PC-3 (cell line): ENCODE measurements at regions not wholly inside any gene's neighbourhood (a gene's known extent, or its start where the extent isn't known, plus 50 kb on each side); places are given as distances from the start of the nearest gene placed in this dataset.
"Not testable (repeated sequence)": the region's sequence is repeated elsewhere in the genome, so short reads cannot be mapped to it uniquely, and the experiment has no call there.

ENCODE experiments used
- ATAC-seq: fragments of 200-7000 bp; cut with Tn5 transposase; 2 replicates; pipeline ENCODE4 v1.9.1; 2020; ENCODE audit warnings: mild to moderate bottlenecking, moderate library complexity
- BruUV-seq: library from RNA; stranded (reverse); fragments of 400-500 nt; replicated peaks from 2 replicates; lab custom pipeline; 2021; lab: Mats Ljungman, UMichigan
- CTCF ChIA-PET: fragments of 300-600 bp; sonication (Branson Sonifier 250); formaldehyde crosslinking; loops from one replicate; lab custom pipeline; 2022; ENCODE audit warnings: antibody characterized with exemption; lab: Charles Lee
- POLR2A ChIA-PET: fragments of 300-600 bp; sonication (Branson Sonifier 250); formaldehyde crosslinking; loops from one replicate; lab custom pipeline; 2022; ENCODE audit warnings: antibody characterized with exemption; ENCODE audit not compliant: unreplicated experiment; lab: Charles Lee
- DNase-seq: peaks from one replicate; pipeline ENCODE4 v3.0.0-alpha.2; 2015
- H2AFZ ChIP-seq: fragments of 300-600 bp; sonication (generic); 2 replicates; pipeline ENCODE4 v1.6.0; 2016; ENCODE audit warnings: antibody characterized with exemption, low read length
- H3F3A ChIP-seq: fragments of 300-600 bp; sonication (generic); one replicate; pipeline ENCODE4 v1.6.0; 2017; ENCODE audit warnings: antibody characterized with exemption, low read length, control low read depth, mild to moderate bottlenecking; ENCODE audit not compliant: unreplicated experiment
- H3K27ac ChIP-seq: fragments of 300-600 bp; sonication (generic); 2 replicates; pipeline ENCODE4 v1.5.1; 2016; ENCODE audit warnings: mild to moderate bottlenecking, low read length
- H3K27me3 ChIP-seq: fragments of 300-600 bp; sonication (generic); 2 replicates; pipeline ENCODE4 v1.6.1; 2016; ENCODE audit warnings: low read length, mixed read lengths
- H3K36me3 ChIP-seq: fragments of 300-600 bp; sonication (generic); 2 replicates; pipeline ENCODE4 v1.6.1; 2016; ENCODE audit warnings: low read depth, mixed run types, low read length, mixed read lengths
- H3K4me1 ChIP-seq: fragments of 300-600 bp; sonication (generic); 2 replicates; pipeline ENCODE4 v1.5.1; 2016; ENCODE audit warnings: low read length; ENCODE audit not compliant: insufficient read depth
- H3K4me2 ChIP-seq: fragments of 300-600 bp; sonication (generic); 2 replicates; pipeline ENCODE4 v1.6.0; 2016; ENCODE audit warnings: low read length
- H3K4me3 ChIP-seq: fragments of 300-600 bp; sonication (generic); 2 replicates; pipeline ENCODE4 v1.5.1; 2016; ENCODE audit warnings: mild to moderate bottlenecking, low read length, mixed read lengths
- H3K79me2 ChIP-seq: fragments of 300-600 bp; sonication (generic); 2 replicates; pipeline ENCODE4 v1.6.1; 2017; ENCODE audit warnings: low read length, mixed read lengths
- H3K9ac ChIP-seq: fragments of 300-600 bp; sonication (generic); 2 replicates; pipeline ENCODE4 v1.6.0; 2016; ENCODE audit warnings: mild to moderate bottlenecking, low read length
- H3K9me2 ChIP-seq: fragments of 300-600 bp; sonication (generic); replicated peaks from 2 replicates; pipeline ENCODE4 v1.6.1; 2016; ENCODE audit warnings: mixed run types, low read length, mixed read lengths
- H3K9me3 ChIP-seq: fragments of 300-600 bp; sonication (generic); 2 replicates; pipeline ENCODE4 v1.6.1; 2016; ENCODE audit warnings: low read length, mixed read lengths
- H4K20me1 ChIP-seq: fragments of 300-600 bp; sonication (generic); 2 replicates; pipeline ENCODE4 v1.6.1; 2016; ENCODE audit warnings: low read length, mixed read lengths
- CTCF ChIP-seq: fragments of 300-600 bp; sonication (generic); conservative IDR thresholded peaks from 2 replicates; pipeline ENCODE4 v1.5.1; 2017; ENCODE audit warnings: antibody characterized with exemption, low read depth, mild to moderate bottlenecking, low read length
- EZH2 ChIP-seq: fragments of 300-600 bp; sonication (generic); IDR thresholded peaks from one replicate; pipeline ENCODE4 v1.6.1; 2017; ENCODE audit warnings: antibody characterized with exemption, mild to moderate bottlenecking, low read length; ENCODE audit not compliant: unreplicated experiment
- EZH2phosphoT487 ChIP-seq: fragments of 300-600 bp; sonication (generic); IDR thresholded peaks from 2 replicates; pipeline ENCODE4 v1.6.1; 2018; ENCODE audit warnings: mild to moderate bottlenecking, antibody characterized with exemption, low read length, borderline replicate concordance
- intact Hi-C: fragments of 100-400 bp; cut with micrococcal nuclease; formaldehyde crosslinking; loops from 2 replicates; pipeline ENCODE4 v1.9.0; 2023

GRCh38 chr2:65969161-65969560 lies 465.8 kb upstream of the MEIS1 start:
- no peak for TF ChIP-seq CTCF
- Histone ChIP-seq H3F3A (no peaks in the 10 kb centered on the region), H3K9ac (no peak overlapping the region), H3K36me3 (no peaks in the 10 kb centered on the region), H3K79me2 (no peaks in the 10 kb centered on the region), H3K4me3 (no peak overlapping the region), H3K9me2 (no peaks in the 10 kb centered on the region), H3K27me3 (peaks cover 22% of the 10 kb centered on the region; the same call in 1 of the 2 replicates), H2AFZ (no peak overlapping the region), H3K4me2 (no peak overlapping the region), H4K20me1 (no peaks in the 10 kb centered on the region), H3K4me1 (no peaks in the 10 kb centered on the region), H3K9me3 (no peaks in the 10 kb centered on the region), H3K27ac (no peak overlapping the region)
- ChIA-PET POLR2A (no interaction called here), CTCF (no interaction called here)
- DNase-seq (no peak), ATAC-seq (no peak)
- intact Hi-C loops: no loop called here
- BruUV-seq: no TSS peak

DNA sequence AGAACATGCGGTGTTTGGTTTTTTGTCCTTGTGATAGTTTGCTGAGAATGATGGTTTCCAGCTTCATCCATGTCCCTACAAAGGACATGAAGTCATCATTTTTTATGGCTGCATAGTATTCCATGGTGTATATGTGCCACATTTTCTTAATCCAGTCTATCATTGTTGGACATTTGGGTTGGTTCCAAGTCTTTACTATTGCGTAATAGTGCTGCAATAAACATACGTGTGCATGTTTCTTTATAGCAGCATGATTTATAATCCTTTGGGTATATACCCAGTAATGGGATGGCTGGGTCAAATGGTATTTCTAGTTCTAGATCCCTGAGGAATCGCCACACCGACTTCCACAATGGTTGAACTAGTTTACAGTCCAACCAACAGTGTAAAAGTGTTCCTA lies 471.6 kb upstream of the MEIS1 start:
- H3K4me2 ChIP-seq, H3K27ac ChIP-seq, H3K9ac ChIP-seq, H3K36me3 ChIP-seq, intact Hi-C loops, DNase-seq, H3K4me1 ChIP-seq, ATAC-seq, BruUV-seq, CTCF ChIA-PET, H3K9me2 ChIP-seq, H3K4me3 ChIP-seq, H3K79me2 ChIP-seq, H2AFZ ChIP-seq, H3K9me3 ChIP-seq, POLR2A ChIA-PET, H3K27me3 ChIP-seq, H4K20me1 ChIP-seq, H3F3A ChIP-seq: not testable (repeated sequence)

DNA sequence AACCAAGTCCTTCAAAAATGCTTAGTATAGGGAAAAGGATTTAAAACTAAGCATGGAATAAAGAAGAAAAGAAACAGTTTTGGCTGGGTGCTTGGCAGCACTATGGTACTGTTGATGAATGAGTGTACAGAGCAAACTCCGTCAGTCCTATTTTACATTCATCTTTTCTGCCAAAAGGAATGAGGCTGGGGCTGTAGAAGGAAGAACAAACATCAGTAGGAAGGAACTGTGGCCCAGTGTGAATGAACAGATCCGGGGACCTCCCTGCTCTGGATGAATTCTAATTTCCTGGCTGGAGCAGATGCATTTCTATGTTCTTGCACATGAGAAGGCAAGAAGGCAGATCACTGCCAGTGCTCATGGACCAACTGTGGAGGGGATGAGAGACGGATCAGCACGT lies 474.0 kb upstream of the MEIS1 start:
- Histone ChIP-seq H3K9me3 (no peaks in the 10 kb centered on the region), H4K20me1 (no peaks in the 10 kb centered on the region), H3K27ac (no peak overlapping the region), H2AFZ (no peak overlapping the region), H3K27me3 (peaks cover 14% of the 10 kb centered on the region; the same call in 1 of the 2 replicates), H3F3A (no peaks in the 10 kb centered on the region), H3K9me2 (no peaks in the 10 kb centered on the region), H3K79me2 (no peaks in the 10 kb centered on the region), H3K4me2 (no peak overlapping the region), H3K36me3 (no peaks in the 10 kb centered on the region), H3K9ac (no peak overlapping the region), H3K4me1 (no peaks in the 10 kb centered on the region), H3K4me3 (no peak overlapping the region)
- no peak for DNase-seq
- intact Hi-C loops: no loop called here
- ATAC-seq: no peak
- TF ChIP-seq EZH2phosphoT487 (no peak), EZH2 (no peak), CTCF (no peak)
- no TSS peak for BruUV-seq
- ChIA-PET CTCF (no interaction called here), POLR2A (no interaction called here)
